ENCODE measurements at regions not wholly inside any gene's neighbourhood (a gene's known extent, or its start where the extent isn't known, plus 50 kb on each side); places are given as distances from the start of the nearest gene placed in this dataset.
A peak's percentile ranks its signal among the peaks of the same experiment; 100 is the strongest.

GRCh38 chr2:21489080-21489479, 365.3 kb downstream of the TDRD15 start:
- Histone ChIP-seq H3K4me3 (ENCODE audit: extremely low read depth, insufficient read depth, low read length, poor library complexity, severe bottlenecking) (no peak overlapping the region), H3K36me3 (ENCODE audit: control insufficient read depth, insufficient read depth, low read length) (no peaks in the 10 kb centered on the region), H3K4me1 (ENCODE audit: control insufficient read depth, insufficient read depth, low read length, poor library complexity, severe bottlenecking) (no peaks in the 10 kb centered on the region), H3K27ac (ENCODE audit: low read depth, low read length, severe bottlenecking) (no peak overlapping the region), H3K9me3 (ENCODE audit: control insufficient read depth, low read length) (no peaks in the 10 kb centered on the region)
- 83 to 89% methylated on average over 1 to 3 of the region's 3 CpGs for WGBS, 2 experiments (ENCODE audit: insufficient coverage in 2 of 2)

- Histone ChIP-seq H3K9me3 (ENCODE audit: control insufficient read depth, low read length) (no peaks in the 10 kb centered on the region), H3K27ac (ENCODE audit: low read depth, low read length, severe bottlenecking) (no peak overlapping the region), H3K36me3 (ENCODE audit: control insufficient read depth, insufficient read depth, low read length) (no peaks in the 10 kb centered on the region), H3K4me1 (ENCODE audit: control insufficient read depth, insufficient read depth, low read length, poor library complexity, severe bottlenecking) (no peaks in the 10 kb centered on the region), H3K4me3 (ENCODE audit: extremely low read depth, insufficient read depth, low read length, poor library complexity, severe bottlenecking) (no peak overlapping the region)
- WGBS, 2 experiments (ENCODE audit: insufficient coverage in 2 of 2), result 78 to 81% methylated on average over 1 of the region's 4 CpGs
These were observed 374.2 kb downstream of the TDRD15 start for GRCh38 chr2:21498016-21498415.

GRCh38 chr2:21500401-21500945, 376.7 kb downstream of the TDRD15 start:
- no peak overlapping the region for H3K4me3 ChIP-seq (ENCODE audit: extremely low read depth, insufficient read depth, low read length, poor library complexity, severe bottlenecking)
- H3K27ac ChIP-seq (ENCODE audit: low read depth, low read length, severe bottlenecking), result no peak overlapping the region
- H3K36me3 ChIP-seq (ENCODE audit: control insufficient read depth, insufficient read depth, low read length), result no peaks in the 10 kb centered on the region
- no peaks in the 10 kb centered on the region for H3K4me1 ChIP-seq (ENCODE audit: control insufficient read depth, insufficient read depth, low read length, poor library complexity, severe bottlenecking)
- H3K9me3 ChIP-seq (ENCODE audit: control insufficient read depth, low read length), result no peaks in the 10 kb centered on the region
- no CpG with 5 or more reads among the region's 4 CpGs for WGBS, 2 experiments (ENCODE audit: insufficient coverage in 2 of 2)

GRCh38 chr2:21501376-21502027, 377.7 kb downstream of the TDRD15 start:
- Histone ChIP-seq H3K27ac (ENCODE audit: low read depth, low read length, severe bottlenecking) (no peak overlapping the region), H3K4me3 (ENCODE audit: extremely low read depth, insufficient read depth, low read length, poor library complexity, severe bottlenecking) (no peak overlapping the region), H3K9me3 (ENCODE audit: control insufficient read depth, low read length) (no peaks in the 10 kb centered on the region), H3K4me1 (ENCODE audit: control insufficient read depth, insufficient read depth, low read length, poor library complexity, severe bottlenecking) (no peaks in the 10 kb centered on the region), H3K36me3 (ENCODE audit: control insufficient read depth, insufficient read depth, low read length) (no peaks in the 10 kb centered on the region)
- 86 to 100% methylated on average over 1 to 3 of the region's 5 CpGs for WGBS, 2 experiments (ENCODE audit: insufficient coverage in 2 of 2)

GRCh38 chr2:21515903-21516302, 392.1 kb downstream of the TDRD15 start:
- no peaks in the 10 kb centered on the region for H3K4me1 ChIP-seq (ENCODE audit: control insufficient read depth, insufficient read depth, low read length, poor library complexity, severe bottlenecking)
- no peaks in the 10 kb centered on the region for H3K9me3 ChIP-seq (ENCODE audit: control insufficient read depth, low read length)
- peak overlapping the region; percentile 52 for H3K27ac ChIP-seq (ENCODE audit: low read depth, low read length, severe bottlenecking)
- no CpG with 5 or more reads among the region's 1 CpG for WGBS, 2 experiments (ENCODE audit: insufficient coverage in 2 of 2)
- H3K36me3 ChIP-seq (ENCODE audit: control insufficient read depth, insufficient read depth, low read length), result no peaks in the 10 kb centered on the region
- no peak overlapping the region for H3K4me3 ChIP-seq (ENCODE audit: extremely low read depth, insufficient read depth, low read length, poor library complexity, severe bottlenecking)

- no peaks in the 10 kb centered on the region for H3K9me3 ChIP-seq (ENCODE audit: control insufficient read depth, low read length)
- no peak overlapping the region for H3K27ac ChIP-seq (ENCODE audit: low read depth, low read length, severe bottlenecking)
- no peaks in the 10 kb centered on the region for H3K36me3 ChIP-seq (ENCODE audit: control insufficient read depth, insufficient read depth, low read length)
- no peaks in the 10 kb centered on the region for H3K4me1 ChIP-seq (ENCODE audit: control insufficient read depth, insufficient read depth, low read length, poor library complexity, severe bottlenecking)
- 80% methylated on average over 1 of the region's 1 CpG; no CpG with 5 or more reads in 1 of the 2 experiments for WGBS, 2 experiments (ENCODE audit: insufficient coverage in 2 of 2)
- no peak overlapping the region for H3K4me3 ChIP-seq (ENCODE audit: extremely low read depth, insufficient read depth, low read length, poor library complexity, severe bottlenecking)
These were observed 395.6 kb downstream of the TDRD15 start for GRCh38 chr2:21519412-21519811.

- Histone ChIP-seq H3K4me1 (ENCODE audit: control insufficient read depth, insufficient read depth, low read length, poor library complexity, severe bottlenecking) (no peaks in the 10 kb centered on the region), H3K27ac (ENCODE audit: low read depth, low read length, severe bottlenecking) (no peak overlapping the region), H3K9me3 (ENCODE audit: control insufficient read depth, low read length) (no peaks in the 10 kb centered on the region), H3K4me3 (ENCODE audit: extremely low read depth, insufficient read depth, low read length, poor library complexity, severe bottlenecking) (no peak overlapping the region), H3K36me3 (ENCODE audit: control insufficient read depth, insufficient read depth, low read length) (no peaks in the 10 kb centered on the region)
- WGBS, 2 experiments (ENCODE audit: insufficient coverage in 2 of 2), result 100% methylated on average over 1 to 3 of the region's 4 CpGs
These were observed 396.1 kb downstream of the TDRD15 start for GRCh38 chr2:21519821-21520220.

- Histone ChIP-seq H3K9me3 (ENCODE audit: control insufficient read depth, low read length) (peaks cover 18% of the 10 kb centered on the region), H3K36me3 (ENCODE audit: control insufficient read depth, insufficient read depth, low read length) (no peaks in the 10 kb centered on the region), H3K4me3 (ENCODE audit: extremely low read depth, insufficient read depth, low read length, poor library complexity, severe bottlenecking) (no peak overlapping the region), H3K4me1 (ENCODE audit: control insufficient read depth, insufficient read depth, low read length, poor library complexity, severe bottlenecking) (no peaks in the 10 kb centered on the region), H3K27ac (ENCODE audit: low read depth, low read length, severe bottlenecking) (no peak overlapping the region)
- whole genome bisulfite sequencing, 2 experiments (ENCODE audit: insufficient coverage in 2 of 2), result 67 to 68% methylated on average over 4 of the region's 4 CpGs
These were observed 412.1 kb downstream of the TDRD15 start for GRCh38 chr2:21535826-21536225.

GRCh38 chr2:21539685-21540084, 415.9 kb downstream of the TDRD15 start:
- no peak overlapping the region for H3K4me3 ChIP-seq (ENCODE audit: extremely low read depth, insufficient read depth, low read length, poor library complexity, severe bottlenecking)
- H3K9me3 ChIP-seq (ENCODE audit: control insufficient read depth, low read length), result peaks cover 17% of the 10 kb centered on the region
- no peaks in the 10 kb centered on the region for H3K36me3 ChIP-seq (ENCODE audit: control insufficient read depth, insufficient read depth, low read length)
- no peaks in the 10 kb centered on the region for H3K4me1 ChIP-seq (ENCODE audit: control insufficient read depth, insufficient read depth, low read length, poor library complexity, severe bottlenecking)
- 100% methylated on average over 1 of the region's 2 CpGs; no CpG with 5 or more reads in 1 of the 2 experiments for WGBS, 2 experiments (ENCODE audit: insufficient coverage in 2 of 2)
- no peak overlapping the region for H3K27ac ChIP-seq (ENCODE audit: low read depth, low read length, severe bottlenecking)

- WGBS, 2 experiments (ENCODE audit: insufficient coverage in 2 of 2), result no CpG with 5 or more reads among the region's 2 CpGs
- H3K4me1 ChIP-seq (ENCODE audit: control insufficient read depth, insufficient read depth, low read length, poor library complexity, severe bottlenecking), result no peaks in the 10 kb centered on the region
- H3K4me3 ChIP-seq (ENCODE audit: extremely low read depth, insufficient read depth, low read length, poor library complexity, severe bottlenecking), result no peak overlapping the region
- no peaks in the 10 kb centered on the region for H3K36me3 ChIP-seq (ENCODE audit: control insufficient read depth, insufficient read depth, low read length)
- H3K27ac ChIP-seq (ENCODE audit: low read depth, low read length, severe bottlenecking), result no peak overlapping the region
- H3K9me3 ChIP-seq (ENCODE audit: control insufficient read depth, low read length), result no peaks in the 10 kb centered on the region
These were observed 419.9 kb downstream of the TDRD15 start for GRCh38 chr2:21543630-21544029.

- no peaks in the 10 kb centered on the region for H3K9me3 ChIP-seq (ENCODE audit: control insufficient read depth, low read length)
- WGBS, 2 experiments (ENCODE audit: insufficient coverage in 2 of 2), result 75% methylated on average over 2 of the region's 3 CpGs; no CpG with 5 or more reads in 1 of the 2 experiments
These were observed 420.6 kb downstream of the TDRD15 start for GRCh38 chr2:21544392-21544791.

More at GRCh38 chr2:21544392-21544791, 420.6 kb downstream of the TDRD15 start:
- no peak overlapping the region for H3K27ac ChIP-seq (ENCODE audit: low read depth, low read length, severe bottlenecking)
- H3K36me3 ChIP-seq (ENCODE audit: control insufficient read depth, insufficient read depth, low read length), result no peaks in the 10 kb centered on the region
- no peaks in the 10 kb centered on the region for H3K4me1 ChIP-seq (ENCODE audit: control insufficient read depth, insufficient read depth, low read length, poor library complexity, severe bottlenecking)
- no peak overlapping the region for H3K4me3 ChIP-seq (ENCODE audit: extremely low read depth, insufficient read depth, low read length, poor library complexity, severe bottlenecking)
